A549 (cell line): ENCODE measurements at regions not wholly inside any gene's neighbourhood (a gene's known extent, or its start where the extent isn't known, plus 50 kb on each side); places are given as distances from the start of the nearest gene placed in this dataset.

Experiments
- CHD4 ChIP-seq: fragments of 200-600 bp; sonication (generic); IDR thresholded peaks from 2 replicates; pipeline ENCODE4 v1.6.1; 2016; ENCODE audit warnings: antibody characterized with exemption, mild to moderate bottlenecking, borderline replicate concordance
- CTCF ChIP-seq: fragments of >200 bp; sonication (Bioruptor Twin); formaldehyde crosslinking; IDR thresholded peaks from 3 replicates; pipeline ENCODE4 v1.5.1; 2016
- POLR2AphosphoS2 ChIP-seq: conservative IDR thresholded peaks from 2 replicates; pipeline ENCODE4 v1.6.1; 2012; ENCODE audit warnings: low read length, improper control_type of control experiment, inconsistent platforms
- ZFP36 ChIP-seq: fragments of 450-650 bp; IDR thresholded peaks from 2 replicates; pipeline ENCODE4 v1.6.1; 2014; ENCODE audit warnings: borderline replicate concordance; ENCODE audit not compliant: partially characterized antibody

GRCh38 chr6:144546807-144547206 is 261.7 kb downstream of the UTRN start:
- TF ChIP-seq CHD4 (no peak), CTCF (no peak), POLR2AphosphoS2 (no peak), ZFP36 (no peak)
